Activated CD4-positive, alpha-beta T cell treated with anti-CD3 and anti-CD28 coated beads, Interleukin-2, amount 50 U/mL, for 24 hours (primary cell): ENCODE measurements at regions not wholly inside any gene's neighbourhood (a gene's known extent, or its start where the extent isn't known, plus 50 kb on each side); places are given as distances from the start of the nearest gene placed in this dataset.
"Not testable (repeated sequence)": the region's sequence is repeated elsewhere in the genome, so short reads cannot be mapped to it uniquely, and the experiment has no call there.

ENCODE experiments used
- DNase-seq, 2 donors: peaks; one replicate each; pipeline ENCODE4 v3.0.0-alpha.2; 2020; ENCODE audit warnings: low read depth in 1 of 2, low spot score in 1 of 2

DNA sequence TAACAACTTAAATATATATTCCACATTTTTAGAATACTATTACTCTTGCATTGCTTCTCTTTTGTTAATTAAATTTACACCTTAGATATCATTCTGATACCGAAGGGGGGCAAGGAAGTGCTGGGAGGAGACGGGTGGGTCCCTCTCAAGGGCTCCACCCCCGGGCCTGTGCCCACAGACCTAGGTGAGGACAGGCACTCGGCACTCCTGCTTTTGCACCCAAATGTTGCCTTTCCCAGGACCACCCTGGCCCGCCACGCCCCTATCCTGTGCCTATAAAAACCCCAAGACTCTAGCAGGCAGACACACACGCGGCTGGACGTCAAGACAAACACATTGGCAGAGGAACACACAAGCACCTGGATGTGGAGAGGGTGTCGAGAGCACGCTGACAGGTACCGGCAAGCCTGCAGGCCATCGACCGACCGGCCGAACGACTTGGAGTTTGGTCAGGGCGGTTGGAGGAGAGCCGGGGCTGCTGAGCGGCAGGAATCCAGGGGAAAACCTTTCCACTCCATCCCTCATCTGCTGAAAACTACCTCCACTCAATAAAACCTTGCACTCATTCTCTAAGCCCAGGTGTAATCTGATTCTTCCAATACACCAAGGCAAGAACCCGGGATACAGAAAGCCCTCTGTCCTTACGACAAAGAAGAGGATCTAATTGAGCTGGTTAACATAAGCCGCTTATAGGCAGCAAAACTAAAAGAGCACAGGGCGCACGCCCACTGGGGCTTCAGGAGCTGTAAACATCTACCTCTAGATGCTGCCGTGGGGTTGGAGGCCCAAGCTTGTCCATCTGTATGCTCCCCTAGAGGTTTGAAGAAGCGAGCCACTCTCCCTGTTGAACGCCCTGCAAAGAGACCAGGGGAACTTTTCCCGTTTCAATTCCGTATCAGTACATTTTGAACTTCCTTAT lies 197.4 kb upstream of the PRSS16 start:
- DNase-seq: no peak

DNA sequence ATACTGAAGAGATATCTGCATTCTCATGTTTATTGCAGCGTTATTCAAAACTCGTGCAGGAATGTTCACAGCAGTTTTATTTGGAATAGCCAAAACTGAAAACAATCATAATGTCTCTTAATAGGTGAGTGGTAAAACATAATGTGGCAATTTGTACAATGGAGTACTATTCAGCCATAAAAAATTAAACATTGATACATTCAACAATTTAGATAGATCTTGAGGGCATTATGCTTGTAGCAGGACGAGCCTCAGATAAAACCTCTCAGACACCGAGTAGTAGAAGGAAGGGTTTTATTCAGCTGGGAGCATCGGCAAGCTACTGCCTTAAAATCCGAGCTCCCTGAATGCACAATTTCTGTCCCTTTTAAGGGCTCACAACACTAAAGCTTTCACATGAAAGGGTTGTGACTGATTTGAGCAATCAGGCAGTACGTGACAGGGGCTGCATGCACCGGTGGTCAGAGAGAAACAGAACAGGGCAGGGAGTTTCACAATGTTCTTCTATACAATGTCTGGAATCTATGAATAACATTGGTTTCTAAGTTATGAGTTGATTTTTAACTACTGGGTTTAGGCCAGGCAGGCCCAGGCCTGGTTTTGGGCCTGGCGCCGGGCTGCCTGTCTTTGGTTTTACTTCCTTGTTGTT lies 195.3 kb upstream of the PRSS16 start:
- DNase-seq: not testable (repeated sequence)

DNA sequence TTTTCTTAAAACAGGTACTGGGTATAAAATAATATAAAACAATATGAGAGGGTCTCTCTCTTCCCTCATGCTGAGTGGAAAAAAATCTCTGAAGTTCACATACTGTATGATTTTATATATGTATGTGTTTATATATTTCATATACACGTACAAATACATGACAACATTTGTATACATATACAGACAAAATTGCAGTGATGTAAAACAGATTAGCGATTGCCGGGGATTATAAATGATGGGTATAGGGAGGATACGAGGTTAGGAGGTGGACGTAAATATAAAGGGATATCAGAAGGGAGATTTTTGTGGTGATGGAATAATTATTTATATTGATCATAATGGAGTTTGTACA lies 194.8 kb upstream of the PRSS16 start:
- no peak for DNase-seq

DNA sequence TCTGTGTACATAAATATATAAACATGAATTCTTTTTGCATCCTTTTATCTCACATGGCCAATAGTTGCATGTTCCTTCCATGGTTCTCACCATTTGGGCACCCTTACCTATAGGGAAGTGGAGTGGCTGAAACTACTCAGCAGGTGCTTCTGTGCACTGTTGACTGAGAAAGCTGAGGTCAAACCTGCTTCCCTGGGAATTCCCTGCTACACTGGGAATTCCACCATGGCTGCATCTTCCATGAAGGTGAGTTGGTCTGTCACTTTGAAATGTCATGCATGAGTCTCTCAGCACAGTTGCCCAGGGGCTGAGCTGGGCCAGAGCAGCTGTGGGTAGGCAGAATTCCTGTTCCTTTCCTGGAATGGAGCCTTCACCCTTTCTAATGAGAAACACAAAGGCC lies 193.8 kb upstream of the PRSS16 start:
- DNase-seq: no peak

DNA sequence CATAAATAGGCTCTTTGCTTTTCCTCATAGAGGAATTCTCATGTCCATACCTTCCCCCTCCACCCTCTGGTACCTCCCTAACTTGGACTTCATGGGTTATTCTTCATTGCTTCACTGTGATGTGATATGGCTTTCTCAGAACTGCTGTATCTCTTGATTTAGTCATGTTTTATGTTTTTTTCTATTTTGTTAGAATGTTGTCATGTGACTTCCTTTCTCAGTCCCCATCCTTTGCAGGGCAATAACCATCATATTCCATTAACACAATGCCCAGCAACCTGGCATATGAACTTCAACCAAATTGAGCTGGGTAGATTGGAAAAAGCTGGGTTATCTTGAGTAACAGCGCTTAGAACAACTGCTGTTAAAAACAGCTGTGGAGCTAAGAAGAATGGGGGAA lies 190.9 kb upstream of the PRSS16 start:
- DNase-seq: no peak

DNA sequence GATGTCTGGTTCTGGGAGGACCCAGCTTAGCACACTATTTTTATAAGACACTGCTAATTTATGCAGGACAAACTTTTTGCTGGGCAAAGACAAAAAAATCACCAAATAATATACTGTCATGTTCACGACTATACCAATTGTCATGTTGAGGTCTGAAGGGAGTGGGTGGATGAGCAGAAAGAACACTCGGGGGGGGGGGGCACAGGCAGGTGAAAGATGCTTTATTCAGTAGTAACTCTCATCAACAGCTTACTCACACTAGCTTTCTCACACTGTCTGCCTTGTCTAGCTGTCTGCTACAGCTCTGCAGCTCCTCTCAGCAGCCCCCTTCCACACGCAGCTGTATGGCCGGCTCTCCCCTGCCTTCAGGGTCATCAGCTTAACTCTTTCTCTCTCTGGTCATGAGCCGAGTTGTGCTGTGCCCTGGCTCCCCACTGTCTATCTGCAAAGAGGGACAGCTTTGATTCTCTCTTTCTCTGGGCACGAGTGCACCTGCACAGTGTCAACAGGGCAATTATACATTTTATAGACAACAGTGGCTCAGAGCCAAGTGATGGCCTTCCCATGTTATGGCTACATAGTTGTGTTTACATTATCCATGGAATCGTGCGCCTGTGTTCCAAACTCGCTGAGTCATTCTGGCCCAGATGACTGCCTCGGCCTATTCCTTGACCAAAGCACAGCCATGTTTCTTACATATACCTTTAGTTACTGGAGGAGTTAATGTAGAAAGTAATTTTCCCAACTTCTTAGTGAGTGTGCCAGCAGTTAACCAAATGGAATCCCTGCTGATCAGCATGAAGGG lies 187.7 kb upstream of the PRSS16 start:
- no peak for DNase-seq

DNA sequence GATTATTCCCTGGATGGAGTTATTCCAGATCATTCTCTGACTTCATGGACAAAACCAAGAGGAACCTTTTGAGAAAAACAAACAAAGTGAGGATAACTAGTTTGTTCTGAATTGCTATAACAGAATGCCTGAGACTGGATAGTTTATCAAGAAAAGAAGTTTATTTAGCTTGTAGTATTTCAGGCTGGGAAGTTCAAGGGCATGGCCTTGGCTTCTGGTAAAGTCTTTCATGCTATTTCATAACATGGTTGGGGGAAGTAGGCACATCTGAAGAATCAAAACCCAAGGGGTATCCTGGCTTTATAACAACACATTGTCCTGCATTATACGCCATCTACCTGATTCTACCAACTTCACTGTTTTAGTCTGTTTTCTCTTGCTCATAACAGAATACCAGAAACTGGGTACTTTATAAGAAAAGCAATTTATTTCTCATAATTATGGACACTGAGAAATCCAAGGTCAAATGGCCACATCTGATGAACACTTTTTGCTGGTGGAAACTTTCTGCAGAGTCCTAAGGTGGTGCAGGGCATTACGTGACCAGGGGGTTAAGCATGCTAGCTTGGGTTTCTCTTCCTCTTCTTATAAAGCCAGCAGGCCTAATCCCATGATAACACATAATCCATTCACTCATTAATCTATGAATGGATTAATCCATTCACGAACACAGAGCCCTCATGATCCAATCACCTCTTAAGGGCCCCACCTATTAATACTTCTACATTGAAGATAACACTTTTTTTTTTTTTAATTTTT lies 186.1 kb upstream of the PRSS16 start:
- no peak for DNase-seq

DNA sequence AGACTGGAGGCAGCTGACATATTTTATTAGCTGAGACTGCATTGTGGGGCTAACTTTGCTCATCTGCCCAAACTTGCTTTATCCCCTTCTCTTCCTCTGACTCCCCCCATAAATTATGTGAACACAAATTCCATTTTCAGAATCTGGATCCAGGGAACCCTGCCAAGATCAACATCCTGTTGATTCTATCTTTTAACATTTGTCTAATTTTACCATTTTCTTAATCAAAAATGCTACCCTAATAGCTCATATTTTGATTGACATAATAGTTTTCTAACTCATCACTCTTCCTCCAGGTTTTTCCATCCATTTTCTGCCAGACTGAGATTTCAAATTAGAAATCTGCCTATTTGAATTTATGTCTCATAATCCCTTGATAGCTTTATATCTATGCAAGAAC lies 184.7 kb upstream of the PRSS16 start:
- no peak for DNase-seq

DNA sequence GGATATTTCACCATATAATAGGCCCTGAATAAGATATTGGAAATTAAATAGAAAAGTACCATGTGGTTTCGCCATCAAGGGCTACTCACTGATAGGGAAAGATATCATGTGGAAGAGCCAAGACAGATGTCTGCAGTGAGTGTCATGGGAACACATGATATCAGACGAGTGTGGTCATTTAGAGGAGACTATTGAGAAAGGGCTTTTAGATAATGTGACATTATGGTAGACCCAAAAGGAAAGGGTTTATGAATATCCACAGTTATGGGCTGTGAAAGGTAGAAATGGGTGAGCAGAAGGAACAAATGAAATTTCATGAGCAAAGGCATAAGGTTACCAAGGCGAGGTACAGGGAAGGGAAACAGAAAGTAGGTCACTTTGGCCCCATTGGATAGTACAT lies 182.3 kb upstream of the PRSS16 start:
- no peak for DNase-seq

DNA sequence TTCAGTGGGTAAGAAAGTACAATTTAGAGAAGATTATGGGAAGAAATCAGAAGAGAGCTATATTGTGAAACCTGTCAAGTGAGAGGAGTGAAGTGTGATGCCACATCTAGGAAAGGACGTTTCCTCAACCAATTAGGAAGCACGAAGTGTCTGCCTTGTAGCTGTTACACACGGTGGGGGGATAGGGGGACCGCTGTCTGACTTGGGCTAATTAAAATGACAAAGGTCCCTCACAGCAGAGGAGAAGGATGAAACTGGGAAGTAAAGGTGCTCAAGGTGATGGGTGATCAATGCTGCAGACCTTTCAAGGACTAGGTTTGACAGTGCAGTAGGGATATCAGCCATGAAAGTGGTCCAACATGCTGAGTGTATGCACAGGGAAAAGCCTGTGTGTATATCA lies 181.1 kb upstream of the PRSS16 start:
- no peak for DNase-seq

DNA sequence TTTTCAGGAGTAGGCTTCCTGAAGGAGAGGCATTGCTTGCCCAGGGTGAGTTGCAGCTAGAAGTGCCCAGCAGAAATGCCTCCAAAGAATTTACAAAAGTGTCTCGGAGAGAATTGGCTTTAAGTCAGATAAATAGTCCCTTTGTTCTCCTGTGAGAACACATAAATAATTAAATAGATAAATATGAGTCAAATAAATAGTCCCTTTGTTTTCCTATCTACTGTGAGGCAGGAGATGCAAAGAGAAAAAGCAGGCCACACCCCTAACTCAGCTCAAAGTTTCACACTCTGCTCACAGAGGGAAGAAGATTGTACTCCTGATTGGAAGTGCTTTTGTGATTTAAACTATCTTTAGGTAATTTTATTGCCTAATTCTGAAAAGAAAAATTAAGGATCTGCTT lies 180.7 kb upstream of the PRSS16 start:
- DNase-seq: no peak

DNA sequence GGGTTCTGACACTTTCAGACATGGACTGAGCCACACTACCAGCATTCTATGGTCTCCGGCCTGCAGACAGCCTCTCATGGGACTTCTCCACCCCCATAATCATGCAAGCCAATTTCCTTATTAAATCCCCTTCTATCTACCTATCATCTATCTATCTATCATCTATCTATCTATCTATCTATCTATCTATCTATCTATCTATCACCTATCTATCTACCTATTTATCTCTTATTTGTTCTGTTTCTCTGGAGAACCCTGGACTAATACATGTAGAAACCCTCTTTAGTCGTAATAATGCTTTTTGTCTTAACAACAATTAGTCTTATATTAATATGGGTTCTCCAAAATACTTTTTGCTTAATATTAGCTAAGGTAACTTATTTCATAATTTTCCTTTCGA lies 174.1 kb upstream of the PRSS16 start:
- DNase-seq: no peak

DNA sequence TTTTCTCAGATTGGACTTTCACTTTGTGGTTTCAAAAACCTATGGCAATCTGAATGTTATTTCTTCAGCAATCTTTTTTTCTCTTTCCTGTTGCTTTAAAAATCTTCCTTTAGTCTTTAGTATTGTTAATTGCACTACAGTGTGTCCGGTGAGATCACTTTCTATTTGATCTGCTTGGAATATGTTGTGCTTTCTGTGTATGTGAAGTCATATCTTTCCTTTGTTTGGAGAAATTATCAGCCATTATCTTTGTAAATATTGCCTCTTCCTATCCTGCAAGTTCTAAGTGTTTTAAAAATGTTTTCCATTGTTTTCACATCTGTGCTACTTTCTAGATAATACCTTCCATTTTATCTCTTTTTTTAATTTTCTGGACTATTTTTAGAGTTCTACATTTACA lies 171.4 kb upstream of the PRSS16 start:
- DNase-seq: no peak

DNA sequence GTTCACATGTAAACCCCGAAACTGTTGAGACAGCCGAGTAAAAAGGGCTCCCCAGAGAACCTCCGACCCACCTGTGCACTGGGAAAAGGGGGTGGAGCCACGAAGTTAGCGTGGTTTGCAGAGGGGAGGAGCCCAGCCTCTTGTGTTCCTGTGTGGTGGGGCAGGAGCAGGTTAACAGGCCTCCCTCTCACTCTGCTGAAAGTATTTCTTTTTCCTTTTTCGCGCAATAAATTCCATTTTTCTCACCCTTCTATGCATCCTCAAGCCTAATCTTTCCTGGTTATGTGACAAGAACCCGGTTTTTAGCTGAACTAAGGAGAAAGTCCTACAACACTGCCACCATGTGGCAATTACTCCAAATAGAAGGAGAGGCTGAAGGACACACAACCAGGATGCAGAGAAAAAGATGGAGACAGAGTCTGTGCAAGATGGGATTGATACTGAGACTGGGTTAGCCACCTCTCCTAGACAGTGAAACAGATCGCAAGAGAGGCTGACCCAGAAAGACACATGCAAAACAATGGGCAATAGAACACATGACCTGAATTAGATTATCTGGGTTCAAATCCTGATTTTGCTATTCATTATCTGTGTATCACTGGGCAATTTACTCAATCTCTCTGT lies 168.7 kb upstream of the PRSS16 start:
- peak in 1 of 2 donors; percentile 20 for DNase-seq

DNA sequence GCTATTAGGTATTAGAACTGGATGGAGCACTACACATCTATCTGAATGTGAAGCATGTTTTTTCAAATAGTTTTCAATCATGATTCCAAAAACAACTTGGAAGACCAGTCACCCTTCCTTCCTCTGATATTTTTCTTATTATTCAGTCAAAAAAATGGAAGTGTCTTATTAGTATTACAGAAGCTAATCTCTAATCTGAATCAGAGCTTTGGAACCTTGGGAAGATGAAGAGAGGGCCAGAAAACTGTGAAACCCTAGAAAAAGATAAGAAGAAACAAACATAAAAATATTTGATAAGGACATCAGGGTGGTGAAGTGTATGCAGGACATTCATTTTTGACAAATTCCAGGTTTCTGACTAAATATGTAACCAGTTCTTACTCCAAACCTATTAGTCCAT lies 166.3 kb upstream of the PRSS16 start:
- DNase-seq: no peak

DNA sequence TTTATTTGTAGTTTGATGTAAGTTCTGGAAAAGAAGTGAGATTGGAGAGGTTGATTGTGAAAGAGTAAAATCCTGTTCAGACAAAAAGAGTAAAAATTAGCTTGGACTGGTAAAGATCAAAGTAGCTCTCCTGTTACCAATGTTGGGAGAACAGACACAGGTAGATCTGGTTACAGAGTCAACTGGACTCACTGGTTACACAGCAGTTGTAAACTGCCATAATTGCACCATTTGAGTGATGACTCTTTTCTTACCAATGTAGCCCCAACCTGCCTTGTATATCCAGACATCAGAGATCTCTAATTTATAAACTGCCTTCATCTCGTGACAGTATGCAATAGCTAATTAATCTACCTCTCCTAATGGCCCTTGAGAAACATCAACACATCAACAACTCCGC lies 165.6 kb upstream of the PRSS16 start:
- no peak for DNase-seq

DNA sequence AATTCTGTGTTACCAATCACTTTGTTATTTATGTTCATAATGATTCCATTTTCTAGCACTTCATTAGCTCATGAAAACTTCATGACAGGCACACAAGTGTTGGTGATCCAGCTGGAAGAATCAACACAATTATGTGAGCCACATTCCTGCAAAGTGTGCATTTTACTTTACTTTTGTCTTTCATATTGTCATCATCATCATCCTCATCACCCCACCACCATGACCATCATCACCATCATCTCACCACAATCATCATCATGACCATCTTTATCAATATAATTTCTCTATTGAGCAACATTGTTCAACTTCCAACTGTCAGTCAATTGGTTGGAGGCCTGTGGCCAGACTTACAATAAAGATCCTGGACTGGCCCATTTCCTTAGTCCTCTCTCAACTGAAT lies 159.4 kb upstream of the PRSS16 start:
- DNase-seq: no peak

DNA sequence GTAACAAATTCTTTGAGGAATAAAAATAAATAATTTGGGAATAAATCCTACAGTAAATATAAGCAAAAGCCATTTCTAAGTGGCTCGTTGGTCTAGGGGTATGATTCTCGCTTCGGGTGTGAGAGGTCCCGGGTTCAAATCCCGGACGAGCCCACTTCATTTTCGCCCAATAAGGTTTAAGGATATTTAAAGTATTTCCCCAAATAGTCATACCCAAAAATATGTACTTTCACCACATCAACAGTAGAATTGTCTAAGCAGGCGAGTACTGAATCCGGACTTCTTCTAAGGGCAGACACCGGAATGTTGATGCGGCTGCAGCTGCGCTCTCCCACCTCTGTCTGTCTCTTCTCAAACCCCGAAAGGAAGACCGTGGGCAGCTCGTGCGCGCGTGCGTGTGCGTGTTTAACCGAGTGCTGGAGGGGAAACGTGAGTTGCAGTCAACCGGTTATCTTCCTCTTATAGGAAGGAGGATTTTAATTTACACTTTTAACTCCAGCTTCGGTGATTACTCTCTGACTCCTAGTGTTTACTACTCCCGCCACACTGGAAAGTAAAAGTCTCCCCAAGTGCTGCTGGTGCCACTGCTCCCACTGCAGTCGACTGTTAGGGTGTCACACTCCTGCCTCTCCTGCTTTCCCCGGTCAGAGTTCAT lies 155.7 kb upstream of the PRSS16 start:
- DNase-seq: peak in 1 of 2 donors; percentile 39

DNA sequence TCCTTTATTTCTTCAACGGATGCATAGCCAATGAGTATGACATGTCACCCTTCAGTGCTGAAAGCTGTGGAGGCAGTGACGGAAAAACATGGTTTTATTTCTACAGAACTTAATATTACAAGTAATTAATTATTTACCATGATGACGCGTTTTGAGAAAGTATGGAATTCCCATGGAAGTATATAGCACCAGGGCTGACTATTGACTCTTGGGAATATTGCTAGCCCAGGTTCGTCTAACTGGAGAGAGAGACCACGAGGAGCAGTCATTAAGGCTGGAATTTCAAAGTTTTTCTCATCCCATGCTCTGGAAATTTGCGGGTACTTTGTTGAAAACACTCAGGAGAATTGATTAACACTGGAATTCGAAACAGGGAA lies 155.2 kb upstream of the PRSS16 start:
- DNase-seq: no peak

DNA sequence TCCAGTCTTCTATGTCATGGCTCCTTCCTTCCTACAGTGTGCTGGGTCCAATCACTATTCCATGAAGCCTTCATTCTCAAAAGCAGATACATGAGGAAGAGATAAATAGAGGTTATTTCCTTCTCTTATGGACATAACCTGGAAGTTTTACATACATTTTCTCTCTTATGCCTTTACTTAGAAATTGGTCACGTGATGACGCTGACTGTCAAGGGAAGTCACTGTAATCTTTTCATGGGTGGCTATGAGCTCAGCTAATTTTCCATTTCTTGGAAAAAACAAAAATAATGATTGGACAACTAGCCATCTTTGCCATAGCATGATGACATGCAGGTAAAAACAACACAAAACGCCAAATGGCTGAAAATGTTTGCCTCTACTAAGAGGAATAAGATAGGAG lies 151.6 kb upstream of the PRSS16 start:
- no peak for DNase-seq
